NCI-H2029 (cell line): ENCODE measurements at regions not wholly inside any gene's neighbourhood (a gene's known extent, or its start where the extent isn't known, plus 50 kb on each side); places are given as distances from the start of the nearest gene placed in this dataset.

ENCODE experiments used
- DNase-seq: peaks from one replicate; lab custom pipeline; 2025; lab: John Stamatoyannopoulos, UW

DNA sequence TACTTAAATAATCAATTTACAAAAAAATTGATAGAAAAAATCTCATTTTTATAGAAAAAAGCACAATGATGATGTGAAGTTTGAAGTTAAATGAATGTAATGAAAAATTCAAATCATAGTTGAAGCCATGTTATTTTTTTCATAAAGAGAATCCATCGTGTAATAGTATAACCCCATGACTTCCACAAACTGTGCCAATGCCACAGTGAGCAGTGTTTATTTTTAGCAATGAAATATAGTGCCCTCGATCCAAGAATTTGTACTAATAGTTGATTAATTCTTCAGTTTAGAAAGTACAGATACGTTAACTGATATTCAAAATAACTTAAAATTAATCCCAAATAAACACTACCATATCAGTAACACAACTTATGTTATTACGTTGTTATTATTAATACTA lies 225.9 kb downstream of the PTPRC start:
- no peak for DNase-seq

DNA sequence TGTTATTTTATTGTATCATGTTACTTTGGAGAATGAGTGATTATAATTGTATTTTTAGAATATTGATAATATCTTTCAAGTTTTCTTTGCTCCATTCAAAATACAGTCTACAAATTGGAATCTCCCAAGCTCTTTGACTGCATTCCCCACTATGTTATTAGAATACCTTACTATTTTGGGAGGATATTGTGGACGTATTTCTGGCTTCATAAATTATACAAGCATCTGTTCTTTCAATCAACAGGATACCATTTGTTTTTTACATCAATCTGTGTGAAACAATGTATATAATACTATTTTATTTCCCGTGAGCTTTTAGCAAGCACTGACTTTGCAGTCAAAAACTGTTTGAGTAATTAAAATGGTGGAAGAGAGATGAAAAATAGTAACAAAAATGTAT lies 226.5 kb downstream of the PTPRC start:
- no peak for DNase-seq

DNA sequence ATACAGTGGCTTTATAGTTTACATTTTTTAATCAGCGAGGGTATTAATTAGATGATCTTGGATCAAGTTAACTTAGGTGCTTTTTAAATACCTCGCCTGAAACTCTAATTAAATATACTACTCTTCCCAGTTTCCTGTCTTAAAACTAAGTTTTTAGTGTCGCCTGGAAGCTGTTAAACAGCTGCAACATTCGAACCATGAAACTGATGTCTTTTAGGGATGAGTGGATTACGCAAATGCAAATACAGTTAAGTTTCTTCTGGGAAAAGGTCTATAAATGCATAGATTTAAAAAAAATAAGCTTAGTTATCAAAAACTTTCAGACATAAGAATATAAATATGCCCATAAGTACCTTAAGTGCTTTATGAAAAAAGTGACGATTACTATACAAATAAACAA lies 228.3 kb downstream of the PTPRC start:
- DNase-seq = no peak

DNA sequence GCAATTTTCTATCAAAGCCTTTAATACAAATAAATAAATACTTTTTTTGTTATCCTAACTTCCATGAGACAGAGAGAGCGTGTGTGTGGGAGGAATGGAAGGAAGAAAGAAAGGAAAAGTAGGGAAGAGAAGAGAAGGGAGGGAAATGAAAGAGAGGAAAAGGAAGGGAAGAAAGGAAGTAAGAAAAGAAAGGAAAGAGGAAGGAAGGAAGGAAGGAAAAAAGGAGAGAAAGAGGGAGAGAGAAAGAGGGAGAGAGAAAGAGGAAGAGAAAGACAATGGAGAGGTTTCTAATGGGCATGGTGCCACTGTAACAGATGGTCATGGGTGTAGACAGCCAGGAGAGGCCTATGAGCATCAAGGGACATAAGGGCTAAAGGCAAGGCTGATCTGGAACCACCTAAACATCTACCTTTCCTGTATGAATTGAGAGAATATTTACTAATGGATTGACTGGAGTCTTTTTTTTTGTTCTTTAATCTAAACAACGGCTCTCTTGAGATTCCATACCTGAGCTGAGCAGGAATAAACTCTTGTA lies 234.9 kb downstream of the PTPRC start:
- no peak for DNase-seq

DNA sequence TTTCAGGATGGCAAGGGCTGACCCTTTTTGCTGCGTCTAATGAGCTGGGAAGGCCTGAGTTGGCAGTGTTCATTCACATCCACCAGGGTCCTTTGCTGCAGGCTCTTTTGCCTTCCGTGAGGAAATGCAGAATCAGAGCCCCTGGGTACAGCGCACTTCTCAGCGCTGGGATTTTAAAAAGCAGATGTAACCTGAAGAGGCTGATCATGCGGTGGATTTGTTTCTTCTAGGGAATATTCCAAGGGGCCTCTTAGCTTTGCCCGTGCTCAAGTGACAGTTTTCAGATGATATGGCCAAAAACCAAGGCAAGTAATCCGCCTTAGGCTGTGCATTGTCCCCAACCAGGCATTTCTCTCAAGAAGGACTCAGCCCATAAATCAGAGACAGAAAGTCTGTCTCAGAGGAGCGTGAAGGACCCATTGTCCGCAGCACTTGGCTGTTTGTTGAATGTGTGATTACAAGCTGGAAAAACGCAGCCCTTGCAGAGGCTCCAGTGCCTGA lies 237.6 kb downstream of the PTPRC start:
- no peak for DNase-seq

DNA sequence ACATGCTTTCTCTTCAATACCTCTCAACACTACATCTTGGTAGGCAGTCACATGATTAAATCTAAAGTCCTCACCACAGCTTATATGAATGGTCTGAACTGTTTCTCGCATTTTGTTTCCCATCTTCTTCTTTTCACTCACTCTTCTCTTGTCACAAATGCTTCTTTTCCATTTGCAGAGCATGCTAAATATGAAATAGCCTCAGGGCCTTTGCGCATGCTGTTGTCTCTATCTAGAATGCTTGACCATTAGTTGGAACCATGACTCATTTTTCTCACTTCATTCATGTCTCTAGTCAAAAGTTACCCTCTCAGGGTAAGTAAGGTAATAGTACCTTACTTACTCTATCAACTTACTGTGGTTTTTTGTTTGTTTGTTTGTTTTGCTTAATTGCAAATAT lies 239.7 kb downstream of the PTPRC start:
- DNase-seq = no peak

DNA sequence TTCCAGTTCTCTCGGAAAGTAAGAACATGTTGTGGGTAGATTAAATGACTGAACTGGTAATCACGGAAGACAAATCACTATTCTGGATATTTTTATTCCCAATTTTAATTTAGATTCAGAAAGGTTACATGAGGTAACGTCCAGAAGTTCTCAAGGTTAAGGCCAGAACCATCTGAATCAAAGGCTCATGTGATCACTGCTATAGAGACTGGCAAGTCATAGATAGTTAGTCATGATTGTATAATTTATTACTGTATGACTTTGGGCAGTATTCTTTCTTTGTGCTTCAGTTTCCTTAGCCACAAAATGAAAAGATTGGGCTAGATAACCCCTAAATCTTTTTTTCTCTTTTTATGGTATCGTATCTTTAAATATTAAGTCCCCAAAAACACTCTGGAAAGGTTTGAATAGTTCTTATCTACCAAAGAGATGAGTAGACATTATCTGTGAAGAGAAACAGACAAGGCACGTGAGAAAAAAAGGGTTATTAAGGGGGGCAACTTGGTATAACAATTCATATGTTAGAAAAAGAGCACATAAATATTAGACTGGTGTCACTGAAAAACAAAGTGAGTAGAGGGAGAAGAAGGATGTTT lies 241.0 kb downstream of the PTPRC start:
- DNase-seq = no peak

DNA sequence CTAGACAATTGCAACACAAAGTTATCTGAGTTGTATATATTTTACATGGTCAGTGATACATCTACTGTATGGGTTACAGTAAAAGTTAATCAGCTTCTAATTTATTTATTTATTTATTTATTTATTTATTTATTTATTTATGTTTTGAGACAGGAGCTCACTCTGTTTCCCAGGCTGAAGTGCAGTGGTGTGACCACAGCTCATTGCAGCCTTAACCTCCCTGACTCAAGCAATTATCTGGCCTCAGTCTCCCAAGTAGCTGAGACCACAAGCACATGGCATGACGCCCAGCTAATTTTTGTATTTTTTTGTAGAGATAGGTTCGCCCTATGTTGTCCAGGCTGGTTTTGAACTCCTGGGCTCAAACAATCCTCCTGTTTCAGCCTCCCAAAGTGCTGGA lies 241.6 kb downstream of the PTPRC start:
- DNase-seq = no peak

DNA sequence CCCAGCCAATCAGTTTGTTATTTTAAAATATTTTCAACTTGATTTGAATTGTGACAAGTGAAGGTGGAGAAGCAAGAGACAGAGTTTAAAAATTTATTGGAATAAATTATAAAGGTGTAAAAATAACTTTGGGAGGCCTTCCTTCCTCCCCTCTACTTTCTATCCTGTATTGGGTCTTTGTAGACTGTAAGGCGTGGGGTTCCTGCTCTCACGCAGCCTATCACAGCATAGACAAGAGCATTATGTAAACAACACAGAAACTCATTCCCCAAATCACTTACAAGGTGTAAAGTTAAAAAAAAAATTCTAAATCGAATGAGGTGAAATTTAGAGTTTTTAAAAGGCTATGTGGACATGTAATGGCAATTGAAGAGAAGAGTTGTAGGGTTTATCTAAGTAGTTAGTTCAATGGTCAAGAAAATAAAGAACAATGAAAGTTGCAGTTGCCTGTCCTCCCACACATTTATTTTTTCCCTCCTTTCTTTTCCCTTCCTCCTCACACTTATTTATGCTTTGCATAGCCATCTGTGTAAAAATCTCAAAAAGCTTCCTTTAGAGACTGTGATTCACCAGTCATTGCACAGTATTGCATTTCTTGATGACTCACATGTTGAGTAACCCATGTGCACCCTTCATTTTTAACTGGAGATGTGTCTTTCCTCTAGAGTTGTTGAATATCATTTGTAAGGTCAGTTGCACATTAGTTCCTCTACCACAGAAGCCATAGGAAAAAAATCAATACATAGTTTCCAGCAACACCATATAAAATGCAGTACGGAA lies 242.2 kb downstream of the PTPRC start:
- no peak for DNase-seq

DNA sequence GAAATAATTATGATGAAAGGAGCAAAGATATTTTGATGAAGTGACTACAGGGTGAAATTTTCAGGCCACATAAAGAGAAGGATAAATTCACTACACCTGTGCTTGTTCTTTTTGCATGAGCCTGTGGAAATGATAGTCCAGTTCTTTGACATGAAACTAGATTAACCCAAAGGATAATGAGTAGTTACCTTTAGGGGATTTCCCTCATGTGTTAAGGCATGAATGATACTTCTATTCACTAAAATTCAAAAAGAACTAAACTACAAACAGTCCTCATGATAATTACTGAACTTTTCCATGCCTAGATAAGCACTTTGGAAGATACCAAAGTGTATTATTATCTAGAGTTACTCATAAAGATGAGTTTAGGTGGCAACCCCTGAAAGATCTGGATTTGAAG lies 244.3 kb downstream of the PTPRC start:
- DNase-seq = no peak

DNA sequence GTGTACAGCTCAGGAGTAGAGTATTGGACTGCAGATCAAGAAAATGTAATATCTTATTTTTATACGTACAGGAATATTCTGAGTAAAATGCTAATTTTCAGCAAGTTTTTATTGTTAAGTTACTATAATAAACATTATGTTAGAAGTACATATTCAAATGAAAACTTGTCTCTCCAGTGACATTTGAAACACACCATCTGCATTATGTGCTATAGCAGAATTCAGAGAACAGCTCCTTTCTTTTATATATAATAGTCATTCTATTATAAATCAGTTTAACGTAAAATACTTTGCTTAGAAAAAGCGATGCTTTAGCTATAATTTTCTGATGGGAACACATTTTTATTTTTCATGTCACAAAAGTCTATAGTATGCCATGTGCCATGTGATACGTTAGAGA lies 249.0 kb downstream of the PTPRC start:
- no peak for DNase-seq

DNA sequence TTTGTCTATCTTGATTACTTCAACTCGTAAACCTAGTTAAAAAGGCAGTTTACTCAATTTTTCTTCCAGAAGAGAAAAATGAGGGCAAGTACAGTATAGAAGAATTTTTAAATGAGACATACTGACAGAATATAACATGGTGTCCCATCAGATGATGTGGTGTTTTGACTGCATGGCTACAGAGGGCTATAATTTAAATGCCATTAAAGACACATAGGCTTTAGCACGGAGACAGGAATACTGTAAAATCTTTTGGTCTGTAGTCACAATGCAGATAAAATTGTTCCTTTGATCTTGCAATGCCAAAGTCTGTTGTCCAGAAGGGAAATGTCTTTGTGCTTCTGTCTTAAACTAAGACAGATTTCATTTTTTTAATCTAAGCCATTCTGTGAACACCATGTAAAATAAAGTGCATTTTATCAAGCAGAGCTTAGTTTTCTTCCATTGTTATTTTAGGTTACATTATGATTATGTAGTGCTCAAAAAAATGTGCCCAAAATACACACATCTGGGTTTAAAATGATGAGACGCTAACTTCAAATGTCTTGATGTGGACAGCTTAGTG lies 249.6 kb downstream of the PTPRC start:
- no peak for DNase-seq

DNA sequence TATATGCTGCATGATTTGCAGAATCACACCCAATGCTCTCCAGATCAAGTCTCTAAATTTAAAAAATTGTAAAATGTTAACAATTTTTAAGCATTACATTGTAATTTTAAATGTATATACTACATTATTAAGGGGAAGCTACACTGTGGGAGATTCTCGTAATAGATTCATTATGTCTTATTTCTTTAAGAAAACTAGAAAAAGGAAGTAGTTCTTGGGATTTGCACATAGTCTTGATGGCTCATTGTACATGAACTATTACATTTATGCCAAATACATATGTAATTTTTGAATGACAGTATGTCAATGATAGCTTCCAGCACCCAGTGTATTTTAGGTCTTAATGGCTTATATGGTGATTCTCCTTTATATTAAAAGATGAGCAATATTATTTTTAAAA lies 250.3 kb downstream of the PTPRC start:
- no peak for DNase-seq

DNA sequence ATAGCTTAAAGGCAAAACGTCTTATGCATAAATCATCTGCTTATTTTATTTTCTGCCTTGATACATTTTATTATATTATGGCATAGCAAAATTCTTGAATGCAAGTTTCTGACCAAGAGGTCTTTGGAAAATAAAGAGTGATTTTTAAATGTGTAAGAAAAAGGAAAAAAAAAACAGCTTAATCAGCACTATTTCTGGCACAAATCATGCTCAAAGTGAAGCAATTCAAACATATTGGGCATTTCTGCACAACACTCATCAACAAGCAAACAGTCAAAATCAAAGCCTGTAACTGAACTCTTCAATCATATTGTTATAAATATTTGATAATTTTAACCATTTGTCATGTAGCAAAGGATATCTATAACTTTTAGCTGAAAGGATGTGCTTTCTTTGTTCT lies 250.9 kb downstream of the PTPRC start:
- DNase-seq = no peak

DNA sequence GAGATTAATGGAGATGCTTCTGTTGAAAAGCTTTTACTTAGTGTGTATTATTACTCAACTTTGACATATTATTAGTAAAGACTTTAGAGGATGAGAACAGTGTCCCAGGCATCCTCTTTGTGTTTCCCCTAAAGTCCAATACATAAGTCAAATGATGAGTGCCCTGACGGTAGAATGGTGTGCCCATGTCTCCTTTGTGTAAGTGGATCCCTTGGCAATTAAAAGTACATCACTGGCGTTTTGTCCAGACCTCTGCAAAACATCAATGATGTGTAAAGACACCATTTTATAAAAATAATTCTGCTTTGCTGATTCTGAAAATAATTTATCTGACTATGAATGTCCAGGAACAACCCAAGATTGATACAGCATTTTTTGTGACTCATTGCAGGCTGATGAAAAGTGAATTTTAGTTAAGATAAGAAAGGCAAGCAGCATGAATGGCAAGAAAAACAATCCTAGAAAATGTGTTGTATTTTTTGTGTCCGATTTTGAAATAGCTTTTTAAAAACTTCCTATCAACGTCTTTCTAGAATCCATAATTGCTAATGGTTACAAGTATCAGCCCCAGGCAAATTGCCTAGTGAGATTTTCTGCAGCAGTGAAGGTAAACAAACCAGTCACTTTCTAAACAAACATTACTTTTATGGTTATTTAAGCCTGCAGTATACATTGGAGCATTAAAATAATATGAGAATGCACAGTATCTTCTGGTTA lies 251.5 kb downstream of the PTPRC start:
- no peak for DNase-seq

DNA sequence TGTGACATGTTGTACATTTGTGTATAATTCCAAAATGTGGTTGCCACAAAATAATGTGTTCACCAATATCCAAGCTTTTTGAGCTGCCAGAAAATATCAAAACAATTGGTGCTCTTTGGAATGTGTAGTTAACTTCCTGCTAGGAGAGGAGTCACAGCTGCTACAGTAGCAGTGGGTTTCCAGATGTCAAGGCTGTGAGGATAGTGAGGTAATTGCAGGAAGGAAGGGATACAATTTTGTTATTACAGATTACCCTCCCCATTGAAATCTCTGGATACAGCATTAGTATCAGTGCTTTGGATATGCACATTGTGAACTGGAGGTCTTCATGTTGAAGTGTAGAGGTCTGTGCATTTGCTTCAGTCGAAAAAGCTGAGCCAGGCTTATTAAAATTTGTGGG lies 253.2 kb downstream of the PTPRC start:
- no peak for DNase-seq

DNA sequence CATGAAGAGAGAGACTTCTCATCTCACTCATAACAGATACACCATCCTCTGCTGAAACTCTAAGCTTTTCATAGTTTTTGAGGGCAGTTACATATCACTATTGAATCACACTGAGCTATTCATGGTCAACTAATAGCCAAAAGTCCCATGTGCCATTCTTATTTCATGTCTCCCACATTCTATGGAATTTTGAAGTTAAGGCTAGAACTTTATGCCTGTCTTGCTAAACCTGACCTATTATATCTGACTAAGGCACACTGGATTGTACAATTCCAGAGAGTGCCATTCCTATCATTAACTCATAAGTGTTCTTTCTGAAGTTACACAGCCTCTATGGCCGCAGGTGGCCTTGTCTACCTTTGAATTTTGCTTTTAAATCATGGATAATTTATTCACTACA lies 254.3 kb downstream of the PTPRC start:
- no peak for DNase-seq

DNA sequence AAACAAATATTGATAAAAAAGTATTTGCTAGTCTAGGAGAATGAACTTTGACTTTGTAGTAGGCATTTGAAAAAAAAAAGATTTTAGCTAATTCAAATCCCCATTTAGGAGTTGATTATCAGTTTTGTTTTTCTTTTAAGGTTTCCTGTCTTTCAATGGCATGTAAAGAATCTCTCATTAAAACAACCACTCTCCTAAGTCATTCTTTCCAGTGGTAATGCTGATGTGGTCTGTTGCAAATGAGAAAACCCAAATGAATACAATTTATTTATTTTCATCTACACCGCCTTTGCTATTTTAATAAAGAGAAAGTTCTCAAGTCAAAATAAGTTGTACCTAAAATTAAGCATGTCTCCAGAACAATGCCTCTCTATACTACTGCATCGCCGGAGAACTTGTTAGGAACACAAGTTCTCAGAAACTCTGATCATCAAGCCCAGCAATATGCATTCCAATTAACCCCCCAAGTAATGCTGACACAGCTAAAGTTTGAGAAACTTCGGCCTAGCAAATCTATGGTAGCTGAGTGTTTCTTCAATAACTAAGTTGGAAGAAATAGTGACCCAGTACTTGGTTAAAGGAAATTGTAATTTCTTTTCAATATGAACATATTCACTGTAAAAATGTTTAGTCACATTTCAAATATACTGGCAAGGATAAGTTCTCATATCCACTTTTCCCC lies 255.1 kb downstream of the PTPRC start:
- no peak for DNase-seq

DNA sequence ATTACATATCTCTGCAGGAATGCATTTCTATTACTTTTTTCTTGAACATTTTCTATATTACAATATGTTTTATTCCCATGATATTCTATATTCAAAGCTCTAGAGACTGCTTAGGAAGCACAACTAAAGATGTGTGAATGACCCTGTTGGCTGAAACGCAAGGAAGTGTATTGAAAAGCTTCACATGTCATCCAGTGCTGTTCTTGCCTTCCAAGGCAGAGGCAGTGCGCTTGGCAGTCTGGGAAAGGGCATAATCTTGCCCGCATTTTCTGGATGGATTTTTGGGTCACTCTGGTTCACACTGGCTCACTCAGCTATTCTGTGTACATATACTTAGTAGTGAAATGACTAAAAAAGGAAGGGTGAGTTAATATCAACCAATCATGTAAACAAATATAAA lies 262.4 kb downstream of the PTPRC start:
- DNase-seq = no peak

DNA sequence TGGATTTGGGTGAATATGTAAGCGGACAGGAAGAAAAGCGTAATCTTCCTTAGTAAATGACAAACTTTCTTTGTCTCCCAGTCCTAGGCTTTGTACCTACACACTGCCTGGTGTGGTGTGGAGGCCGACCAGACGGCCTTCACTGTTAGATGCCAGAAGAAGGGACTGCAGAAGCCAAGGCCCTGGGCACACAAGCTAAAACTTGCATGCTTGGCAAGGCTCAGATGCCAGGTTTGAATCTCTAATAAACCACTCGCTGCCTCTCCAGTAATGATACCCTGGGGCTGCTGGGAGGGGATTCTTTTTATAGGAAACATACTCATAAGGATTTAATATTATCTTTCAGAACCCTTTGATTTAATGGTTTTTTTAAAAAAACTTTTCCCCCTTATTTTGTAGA lies 263.8 kb downstream of the PTPRC start:
- DNase-seq = no peak

DNA sequence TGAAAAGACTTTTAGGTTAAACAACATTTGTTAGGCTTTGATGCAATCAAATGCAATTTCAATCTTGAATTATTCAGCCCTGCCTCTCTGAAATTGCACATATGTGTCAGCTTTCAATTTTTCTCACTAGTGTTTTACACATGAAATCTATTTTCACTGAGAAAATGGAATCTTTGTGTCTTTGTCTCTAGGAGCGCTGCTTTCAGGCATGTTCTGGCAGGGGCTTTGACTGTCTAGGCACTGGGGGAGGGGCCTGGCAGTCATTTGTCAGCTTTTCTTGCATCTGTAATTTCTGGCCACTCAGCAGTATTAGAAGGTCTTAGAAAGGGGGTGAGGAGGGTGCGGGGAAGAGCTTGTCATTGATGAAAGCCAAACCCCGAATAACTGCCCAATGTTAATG lies 264.4 kb downstream of the PTPRC start:
- no peak for DNase-seq

DNA sequence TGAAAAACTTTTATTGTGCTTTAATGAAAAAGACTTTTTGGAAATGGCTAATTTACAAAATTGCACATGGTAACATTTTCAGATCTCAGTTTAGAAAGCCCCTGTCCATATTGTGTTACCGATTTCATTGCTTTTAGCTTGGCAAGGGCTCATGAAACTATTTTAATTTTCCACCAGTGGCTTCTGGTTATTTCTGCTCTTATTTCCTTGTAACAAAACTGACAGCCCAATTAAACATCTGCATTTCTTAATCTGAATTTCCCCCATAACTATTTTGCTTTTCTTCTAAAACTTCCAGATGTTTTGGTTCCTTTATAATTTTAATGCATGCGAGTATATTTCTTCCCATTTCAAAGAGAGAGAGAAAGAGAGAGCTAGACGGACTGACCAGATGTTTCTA lies 264.8 kb downstream of the PTPRC start:
- no peak for DNase-seq
